Fibroblast of villous mesenchyme (primary cell): ENCODE measurements at regions not wholly inside any gene's neighbourhood (a gene's known extent, or its start where the extent isn't known, plus 50 kb on each side); places are given as distances from the start of the nearest gene placed in this dataset.

Experiments
- DNase-seq: peaks from one replicate; pipeline ENCODE4 v3.0.0-alpha.2; 2010; ENCODE audit warnings: low read depth
- H3K4me3 ChIP-seq: 2 replicates; pipeline ENCODE4 v1.5.1; 2011; ENCODE audit warnings: low read depth, mild to moderate bottlenecking, low read length
- TF ChIP-seq, protein P1 (sequence below): IDR thresholded peaks from 2 replicates; pipeline ENCODE4 v1.5.1; 2012; ENCODE audit warnings: low read depth, mild to moderate bottlenecking, low read length; ENCODE audit not compliant: insufficient read depth

GRCh38 chr10:27413831-27414348 is 90.2 kb upstream of the RAB18 start:
- TF ChIP-seq, protein P1, sequence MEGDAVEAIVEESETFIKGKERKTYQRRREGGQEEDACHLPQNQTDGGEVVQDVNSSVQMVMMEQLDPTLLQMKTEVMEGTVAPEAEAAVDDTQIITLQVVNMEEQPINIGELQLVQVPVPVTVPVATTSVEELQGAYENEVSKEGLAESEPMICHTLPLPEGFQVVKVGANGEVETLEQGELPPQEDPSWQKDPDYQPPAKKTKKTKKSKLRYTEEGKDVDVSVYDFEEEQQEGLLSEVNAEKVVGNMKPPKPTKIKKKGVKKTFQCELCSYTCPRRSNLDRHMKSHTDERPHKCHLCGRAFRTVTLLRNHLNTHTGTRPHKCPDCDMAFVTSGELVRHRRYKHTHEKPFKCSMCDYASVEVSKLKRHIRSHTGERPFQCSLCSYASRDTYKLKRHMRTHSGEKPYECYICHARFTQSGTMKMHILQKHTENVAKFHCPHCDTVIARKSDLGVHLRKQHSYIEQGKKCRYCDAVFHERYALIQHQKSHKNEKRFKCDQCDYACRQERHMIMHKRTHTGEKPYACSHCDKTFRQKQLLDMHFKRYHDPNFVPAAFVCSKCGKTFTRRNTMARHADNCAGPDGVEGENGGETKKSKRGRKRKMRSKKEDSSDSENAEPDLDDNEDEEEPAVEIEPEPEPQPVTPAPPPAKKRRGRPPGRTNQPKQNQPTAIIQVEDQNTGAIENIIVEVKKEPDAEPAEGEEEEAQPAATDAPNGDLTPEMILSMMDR, result no peak

GRCh38 chr10:27413387-27413786 is 90.7 kb upstream of the RAB18 start:
- DNase-seq, result no peak
- TF ChIP-seq, protein P1, result no peak
- no peak overlapping the region for H3K4me3 ChIP-seq

More at GRCh38 chr10:27413831-27414348, 90.2 kb upstream of the RAB18 start:
- no peak for DNase-seq
- H3K4me3 ChIP-seq, result no peak overlapping the region

GRCh38 chr10:27410153-27410552 is 94.0 kb upstream of the RAB18 start:
- H3K4me3 ChIP-seq, result no peak overlapping the region
- TF ChIP-seq, protein P1, result no peak
- no peak for DNase-seq

DNA sequence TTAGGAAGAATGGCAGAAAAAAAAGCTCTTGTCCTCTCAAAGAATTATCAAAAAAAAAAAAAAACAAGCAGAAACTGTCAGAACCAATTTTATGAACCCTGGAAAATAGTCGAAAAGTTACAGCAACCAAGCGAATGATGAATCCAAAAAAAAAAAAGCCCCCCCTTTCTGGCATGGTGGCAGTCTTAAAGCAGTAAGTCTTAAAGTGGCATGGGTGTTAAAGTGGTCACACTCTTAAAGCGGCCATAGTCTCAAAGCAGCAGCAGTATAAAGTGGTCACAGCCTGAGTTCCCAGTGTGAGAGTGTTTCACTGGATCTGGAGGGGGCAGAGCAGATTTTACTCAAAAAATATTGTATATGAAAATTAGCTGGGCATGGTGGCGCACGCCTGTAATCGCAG is 96.8 kb upstream of the RAB18 start:
- H3K4me3 ChIP-seq, result no peak overlapping the region
- no peak for DNase-seq
- TF ChIP-seq, protein P1, result no peak

DNA sequence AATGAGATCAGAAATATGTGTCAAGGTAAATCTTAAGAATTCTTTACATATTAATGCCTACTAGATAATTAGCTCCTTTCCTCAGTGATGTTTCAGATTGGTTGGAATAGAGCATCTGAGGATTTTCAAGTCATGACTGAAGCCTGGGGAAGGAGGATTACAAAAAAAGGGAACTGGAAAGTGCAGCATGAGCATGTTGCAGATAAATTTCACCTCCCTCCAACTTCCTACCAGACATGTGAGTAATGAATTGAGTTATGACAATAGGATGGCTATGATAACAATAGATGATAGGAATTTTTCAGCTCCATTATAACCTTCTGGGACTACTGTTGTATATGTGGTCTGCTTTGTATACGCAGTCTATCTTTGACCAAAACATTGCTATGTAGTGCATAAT is 104.2 kb upstream of the RAB18 start:
- DNase-seq, result no peak
- TF ChIP-seq, protein P1, result no peak
- H3K4me3 ChIP-seq, result no peak overlapping the region

DNA sequence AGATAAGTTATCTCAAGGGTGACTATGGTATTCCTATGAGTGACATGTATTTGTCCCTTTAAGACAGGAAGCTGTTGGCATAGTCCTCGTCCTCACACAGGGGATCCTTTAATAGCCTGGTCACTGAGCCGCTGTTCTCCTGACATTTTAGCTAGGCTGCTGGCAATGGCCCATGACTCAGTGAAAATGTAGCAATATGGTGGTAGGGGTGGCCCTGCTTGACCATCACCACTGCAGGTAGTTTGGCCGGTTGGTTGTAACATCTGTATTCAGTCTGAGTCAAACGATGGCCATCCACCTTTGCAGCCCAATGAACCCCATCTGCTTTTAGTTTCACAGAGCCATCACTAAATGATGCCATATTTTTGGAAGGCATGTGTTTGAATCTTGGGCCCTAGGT is 110.1 kb upstream of the RAB18 start:
- TF ChIP-seq, protein P1, result no peak
- DNase-seq, result no peak

GRCh38 chr10:27392606-27393005 is 111.5 kb upstream of the RAB18 start:
- no peak overlapping the region for H3K4me3 ChIP-seq
- DNase-seq, result no peak
- TF ChIP-seq, protein P1, result no peak

More for the DNA sequence above, 110.1 kb upstream of the RAB18 start:
- no peak overlapping the region for H3K4me3 ChIP-seq
